Transverse colon (tissue), 4 donors: ENCODE measurements at regions not wholly inside any gene's neighbourhood (a gene's known extent, or its start where the extent isn't known, plus 50 kb on each side); places are given as distances from the start of the nearest gene placed in this dataset.

ENCODE experiments used
- DNase-seq: peaks from one replicate; pipeline ENCODE4 v3.0.0-alpha.2; 2019
- H3K27ac ChIP-seq, 4 donors: fragments of 200-600 bp; sonication (generic); 2 replicates each; pipeline ENCODE4 v1.5.1; 2016 to 2018; ENCODE audit warnings: inconsistent platforms in 4 of 4
- H3K27me3 ChIP-seq: fragments of 200-600 bp; sonication (generic); 2 replicates; pipeline ENCODE4 v1.5.1; 2017; ENCODE audit warnings: inconsistent platforms
- H3K36me3 ChIP-seq, 4 donors: fragments of 200-600 bp; sonication (generic); 2 replicates each; pipeline ENCODE4 v1.5.1; 2017 to 2019; ENCODE audit warnings: inconsistent platforms in 4 of 4
- H3K4me1 ChIP-seq, 4 donors: fragments of 200-600 bp; sonication (generic); 2 replicates each; pipeline ENCODE4 v1.5.1; 2017 to 2020; ENCODE audit warnings: inconsistent platforms in 4 of 4
- H3K4me3 ChIP-seq, 4 donors: fragments of 200-600 bp; sonication (generic); 1 replicate in 1 of 4; 2 replicates in 3 of 4; pipeline versions ENCODE4 v1.5.1 to v1.6.1; 2017 to 2019; ENCODE audit warnings: inconsistent platforms in 4 of 4
- H3K9me3 ChIP-seq, 2 donors: fragments of 200-600 bp; sonication (generic); 2 replicates each; pipeline ENCODE4 v1.5.1; 2017 to 2019; ENCODE audit warnings: inconsistent platforms in 2 of 2
- CTCF ChIP-seq, 5 experiments: fragments of 200-600 bp in 3 of 5; fragments of 450-650 bp in 2 of 5; sonication (generic) in 3 of 5; IDR thresholded peaks; 1 replicate in 2 of 5; 2 replicates in 3 of 5; pipeline ENCODE4 v1.5.1; 2016 to 2017; ENCODE audit warnings: antibody characterized with exemption in 5 of 5, inconsistent platforms in 3 of 5, mild to moderate bottlenecking in 2 of 5, moderate library complexity in 1 of 5
- EP300 ChIP-seq: sonication (generic); formaldehyde crosslinking; IDR thresholded peaks from one replicate; pipeline ENCODE4 v1.6.1; 2017; ENCODE audit warnings: antibody characterized with exemption, low read depth
- POLR2A ChIP-seq: fragments of 450-650 bp; IDR thresholded peaks from one replicate; pipeline ENCODE4 v1.6.1; 2016; ENCODE audit warnings: antibody characterized with exemption, mild to moderate bottlenecking, moderate library complexity
- POLR2AphosphoS5 ChIP-seq, 3 donors: sonication (generic); formaldehyde crosslinking; IDR thresholded peaks; one replicate each; pipeline ENCODE4 v1.6.1; 2016; ENCODE audit warnings: antibody characterized with exemption in 3 of 3
- WGBS, 2 donors: methylation state at CpG; one replicate each; pipeline ENCODE4 v1.1.5; 2018; ENCODE audit warnings: low coverage in 1 of 2; 5-methylcytosine and 5-hydroxymethylcytosine counted together
- in situ Hi-C, 4 donors: fragments of 200-750 bp; cut with MboI; loops; one replicate each; pipeline versions ENCODE4 v1.15.0 to v1.15.1; 2017; ENCODE audit warnings: low sequenced_read_pairs in 3 of 4, low pct_ligation_motif_present in 1 of 4, low pct_unique_long_range_greater_than_20kb in 1 of 4
- intact Hi-C: fragments of 100-400 bp; cut with DNase I; formaldehyde crosslinking; loops from one replicate; pipeline ENCODE4 v1.15.1; 2023; ENCODE audit warnings: low total_unique reads

DNA sequence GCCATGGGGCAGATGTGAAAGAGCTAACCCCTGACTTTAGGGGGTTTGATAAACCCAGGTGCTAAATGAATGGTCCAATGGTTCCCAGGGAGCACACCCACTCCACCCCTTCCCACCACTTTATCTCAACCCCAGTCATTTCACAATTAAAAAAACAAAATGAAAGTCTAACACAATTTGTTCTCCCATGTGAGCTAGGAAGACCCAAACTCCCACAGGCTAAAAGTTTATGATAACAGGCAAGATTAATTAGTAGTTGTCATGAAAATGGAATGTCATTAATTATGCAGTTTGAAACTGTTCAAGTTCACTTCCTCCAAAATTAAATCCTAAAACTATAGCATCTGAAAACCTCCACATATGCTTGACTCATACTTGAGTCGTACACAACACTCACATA lies 63.3 kb upstream of the TPM1 start:
- Histone ChIP-seq H3K27me3 (no peaks in the 10 kb centered on the region), H3K36me3 (no peaks in the 10 kb centered on the region), H3K27ac (no peak overlapping the region), H3K9me3 (no peaks in the 10 kb centered on the region), H3K4me1 (no peaks in the 10 kb centered on the region), H3K4me3 (no peak overlapping the region)
- whole genome bisulfite sequencing, 2 donors, result 80 to 90% methylated on average over 1 of the region's 1 CpG
- intact Hi-C loops (no loop called here), in situ Hi-C loops (no loop called here)
- DNase-seq, result no peak
- TF ChIP-seq POLR2A (no peak), EP300 (no peak), POLR2AphosphoS5 (IDR thresholded peaks at IDR 0.05) (no peak), CTCF (IDR thresholded peaks at IDR 0.05) (no peak)

- intact Hi-C loops, result no loop called here
- no peak for DNase-seq
- Histone ChIP-seq H3K27ac (no peak overlapping the region), H3K36me3 (no peaks in the 10 kb centered on the region), H3K9me3 (no peaks in the 10 kb centered on the region), H3K27me3 (no peaks in the 10 kb centered on the region), H3K4me1 (no peaks in the 10 kb centered on the region), H3K4me3 (no peak overlapping the region)
- TF ChIP-seq POLR2A (no peak), CTCF (IDR thresholded peaks at IDR 0.05) (no peak), EP300 (no peak), POLR2AphosphoS5 (IDR thresholded peaks at IDR 0.05) (no peak)
- in situ Hi-C loops, result no loop called here
- WGBS, 2 donors, result 69 to 82% methylated on average over 2 to 3 of the region's 3 CpGs
Observed at GRCh38 chr15:62981071-62981470, 61.5 kb upstream of the TPM1 start.

DNA sequence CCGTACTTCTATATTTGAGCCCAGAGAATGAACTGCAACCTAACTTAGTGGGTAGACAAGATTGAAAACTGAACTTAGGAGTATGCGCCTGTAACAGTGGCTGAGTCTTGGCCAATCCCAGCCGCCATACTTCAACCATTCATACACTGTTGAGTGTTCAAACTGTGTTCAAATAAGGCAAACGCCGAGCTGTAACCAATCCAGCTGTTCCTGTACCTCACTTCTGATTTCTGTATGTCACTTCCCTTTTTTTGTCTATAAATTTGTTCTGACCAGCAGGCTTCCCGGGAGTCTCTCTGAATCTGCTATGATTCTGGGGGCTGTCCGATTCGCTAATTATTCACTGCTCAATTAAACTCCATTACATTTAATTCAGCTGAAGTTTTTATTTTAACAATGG lies 58.6 kb upstream of the TPM1 start:
- H3K4me3 ChIP-seq, result no peak overlapping the region
- no peaks in the 10 kb centered on the region for H3K27me3 ChIP-seq
- in situ Hi-C loops, result no loop called here
- intact Hi-C loops, result no loop called here
- no peak overlapping the region for H3K27ac ChIP-seq
- no peaks in the 10 kb centered on the region for H3K36me3 ChIP-seq
- no peaks in the 10 kb centered on the region for H3K9me3 ChIP-seq
- H3K4me1 ChIP-seq, result no peaks in the 10 kb centered on the region
- TF ChIP-seq EP300 (no peak), POLR2AphosphoS5 (IDR thresholded peaks at IDR 0.05) (no peak), POLR2A (no peak), CTCF (IDR thresholded peaks at IDR 0.05) (no peak)
- 84 to 86% methylated on average over 8 of the region's 8 CpGs for WGBS, 2 donors
- DNase-seq, result no peak

- TF ChIP-seq CTCF (IDR thresholded peaks at IDR 0.05) (no peak), POLR2AphosphoS5 (IDR thresholded peaks at IDR 0.05) (no peak), EP300 (no peak), POLR2A (no peak)
- in situ Hi-C loops, result no loop called here
- Histone ChIP-seq H3K9me3 (no peaks in the 10 kb centered on the region), H3K4me1 (peaks cover 0 to 6% (median 2%) of the 10 kb centered on the region in 4 donors), H3K4me3 (no peak overlapping the region), H3K27ac (no peak overlapping the region), H3K27me3 (no peaks in the 10 kb centered on the region), H3K36me3 (no peaks in the 10 kb centered on the region)
- DNase-seq, result no peak
- intact Hi-C loops, result no loop called here
- WGBS, 2 donors, result 56 to 73% methylated on average over 3 to 6 of the region's 6 CpGs
Observed at GRCh38 chr15:62985768-62986167, 56.8 kb upstream of the TPM1 start.
